HEK293 (cell line): ENCODE measurements at regions not wholly inside any gene's neighbourhood (a gene's known extent, or its start where the extent isn't known, plus 50 kb on each side); places are given as distances from the start of the nearest gene placed in this dataset.
A peak's percentile ranks its signal among the peaks of the same experiment; 100 is the strongest.

Experiments used
- CTCF ChIA-PET: fragments of 350-600 bp; formaldehyde crosslinking; extraction: SDS; loops from one replicate; lab custom pipeline; 2021; ENCODE audit warnings: antibody characterized with exemption; lab: Yijun Ruan, JAX
- POLR2A ChIA-PET: fragments of 300-600 bp; formaldehyde crosslinking; extraction: SDS; loops from one replicate; lab custom pipeline; 2020; ENCODE audit warnings: antibody characterized with exemption, inconsistent platforms; lab: Yijun Ruan, JAX
- H3K27ac ChIP-seq: fragments of 200-500 bp; sonication (Bioruptor generic); 2 replicates; pipeline ENCODE4 v1.5.1; 2014; ENCODE audit warnings: low read depth, low read length, control low read depth, inconsistent platforms; ENCODE audit errors: extremely low read depth
- H3K36me3 ChIP-seq, 2 experiments: fragments of 200-500 bp in 1 of 2; sonication (Bioruptor generic) in 1 of 2; 1 replicate in 1 of 2; 2 replicates in 1 of 2; pipeline ENCODE4 v1.5.1; 2014 to 2017; ENCODE audit warnings: inconsistent platforms in 2 of 2, low read length in 2 of 2; ENCODE audit not compliant: control insufficient read depth in 2 of 2, insufficient read depth in 1 of 2
- H3K4me1 ChIP-seq: fragments of 200-500 bp; sonication (Bioruptor generic); 2 replicates; pipeline ENCODE4 v1.5.1; 2014; ENCODE audit warnings: mild to moderate bottlenecking, low read length, inconsistent platforms; ENCODE audit not compliant: control insufficient read depth, insufficient read depth
- H3K4me3 ChIP-seq: 2 replicates; pipeline ENCODE4 v1.5.1; 2011; ENCODE audit warnings: low read depth, mild to moderate bottlenecking, control low read depth, low read length, moderate library complexity
- H3K9me3 ChIP-seq: fragments of 200-500 bp; sonication (Bioruptor generic); 2 replicates; pipeline ENCODE4 v1.5.1; 2014; ENCODE audit warnings: low read depth, low read length, inconsistent platforms; ENCODE audit not compliant: control insufficient read depth, insufficient read depth
- BCL11A ChIP-seq: fragments of 450-650 bp; formaldehyde crosslinking; IDR thresholded peaks from 2 replicates; pipeline ENCODE4 v1.5.1; 2016; ENCODE audit warnings: low read depth, missing biosample characterization, missing genetic modification characterization
- BCL11B ChIP-seq: fragments of 450-650 bp; formaldehyde crosslinking; IDR thresholded peaks from 2 replicates; pipeline ENCODE4 v1.5.1; 2016; ENCODE audit warnings: low read depth, missing biosample characterization, missing genetic modification characterization
- GLIS1 ChIP-seq: fragments of 450-650 bp; formaldehyde crosslinking; IDR thresholded peaks from 2 replicates; pipeline ENCODE4 v1.5.1; 2016; ENCODE audit warnings: missing biosample characterization, missing genetic modification characterization
- IKZF3 ChIP-seq: fragments of 450-650 bp; IDR thresholded peaks from 2 replicates; pipeline ENCODE4 v1.5.0; 2018; ENCODE audit warnings: missing biosample characterization, mild to moderate bottlenecking, missing genetic modification characterization, moderate library complexity
- KLF16 ChIP-seq: fragments of 450-650 bp; formaldehyde crosslinking; IDR thresholded peaks from 2 replicates; pipeline ENCODE4 v1.5.1; 2017; ENCODE audit warnings: missing biosample characterization, missing genetic modification characterization
- OSR2 ChIP-seq: fragments of 450-650 bp; formaldehyde crosslinking; IDR thresholded peaks from 2 replicates; pipeline ENCODE4 v1.5.1; 2016; ENCODE audit warnings: missing biosample characterization, missing genetic modification characterization
- OVOL3 ChIP-seq: fragments of 450-650 bp; formaldehyde crosslinking; IDR thresholded peaks from 2 replicates; pipeline ENCODE4 v1.5.1; 2016; ENCODE audit warnings: missing biosample characterization, missing genetic modification characterization
- TCF7L2 ChIP-seq: IDR thresholded peaks from 2 replicates; pipeline ENCODE4 v1.6.1; 2011; ENCODE audit warnings: low read depth, mild to moderate bottlenecking, inconsistent platforms, low read length, moderate library complexity, borderline replicate concordance
- TRIM28 ChIP-seq: IDR thresholded peaks from 2 replicates; pipeline ENCODE4 v1.6.1; 2011; ENCODE audit warnings: low read length, control low read depth, borderline replicate concordance
- WT1 ChIP-seq: fragments of 450-650 bp; formaldehyde crosslinking; IDR thresholded peaks from 2 replicates; pipeline ENCODE4 v1.5.1; 2016; ENCODE audit warnings: missing biosample characterization, missing genetic modification characterization
- ZBTB1 ChIP-seq: fragments of 450-650 bp; formaldehyde crosslinking; IDR thresholded peaks from 2 replicates; pipeline ENCODE4 v1.5.1; 2016; ENCODE audit warnings: missing biosample characterization, missing genetic modification characterization
- ZBTB8A ChIP-seq: fragments of 450-650 bp; formaldehyde crosslinking; IDR thresholded peaks from 2 replicates; pipeline ENCODE4 v1.5.1; 2016; ENCODE audit warnings: missing biosample characterization, missing genetic modification characterization
- ZFP41 ChIP-seq: fragments of 450-650 bp; formaldehyde crosslinking; IDR thresholded peaks from 2 replicates; pipeline ENCODE4 v1.5.1; 2016; ENCODE audit warnings: missing biosample characterization, missing genetic modification characterization, borderline replicate concordance
- ZNF157 ChIP-seq: fragments of 450-650 bp; formaldehyde crosslinking; IDR thresholded peaks from 2 replicates; pipeline ENCODE4 v1.5.1; 2016; ENCODE audit warnings: missing biosample characterization, missing genetic modification characterization
- ZNF292 ChIP-seq: fragments of 450-650 bp; formaldehyde crosslinking; IDR thresholded peaks from 2 replicates; pipeline ENCODE4 v1.5.1; 2016; ENCODE audit warnings: low read depth, missing biosample characterization, missing genetic modification characterization, borderline replicate concordance
- ZNF341 ChIP-seq: fragments of 450-650 bp; formaldehyde crosslinking; IDR thresholded peaks from 2 replicates; pipeline ENCODE4; 2016; ENCODE audit warnings: low read depth, missing biosample characterization, missing genetic modification characterization
- ZNF423 ChIP-seq: fragments of 450-650 bp; formaldehyde crosslinking; IDR thresholded peaks from 2 replicates; pipeline ENCODE4 v1.5.1; 2016; ENCODE audit warnings: missing biosample characterization, missing genetic modification characterization
- ZNF433 ChIP-seq: fragments of 450-650 bp; formaldehyde crosslinking; IDR thresholded peaks from 2 replicates; pipeline ENCODE4 v1.5.1; 2016; ENCODE audit warnings: missing biosample characterization, missing genetic modification characterization, low read depth
- ZNF510 ChIP-seq: fragments of 450-650 bp; formaldehyde crosslinking; IDR thresholded peaks from 2 replicates; pipeline ENCODE4 v1.5.1; 2018; ENCODE audit warnings: mild to moderate bottlenecking, missing genetic modification characterization, missing biosample characterization; ENCODE audit not compliant: insufficient replicate concordance
- ZNF544 ChIP-seq: fragments of 450-650 bp; formaldehyde crosslinking; IDR thresholded peaks from 2 replicates; pipeline ENCODE4 v1.5.0; 2017; ENCODE audit warnings: missing biosample characterization, missing genetic modification characterization
- ZNF610 ChIP-seq: fragments of 450-650 bp; formaldehyde crosslinking; IDR thresholded peaks from 2 replicates; pipeline ENCODE4 v1.5.1; 2016; ENCODE audit warnings: missing biosample characterization, missing genetic modification characterization, borderline replicate concordance
- ZNF623 ChIP-seq: fragments of 450-650 bp; formaldehyde crosslinking; IDR thresholded peaks from 2 replicates; pipeline ENCODE4 v1.5.1; 2016; ENCODE audit warnings: missing biosample characterization, missing genetic modification characterization
- ZNF843 ChIP-seq: fragments of 450-650 bp; formaldehyde crosslinking; IDR thresholded peaks from 2 replicates; pipeline ENCODE4 v1.5.1; 2016; ENCODE audit warnings: missing biosample characterization, missing genetic modification characterization
- ZSCAN16 ChIP-seq: fragments of 450-650 bp; formaldehyde crosslinking; IDR thresholded peaks from 2 replicates; pipeline ENCODE4 v1.5.1; 2016; ENCODE audit warnings: missing biosample characterization, missing genetic modification characterization
- TF ChIP-seq, protein P1 (sequence below): fragments of 450-650 bp; formaldehyde crosslinking; IDR thresholded peaks from 2 replicates; pipeline ENCODE4 v1.5.1; 2016; ENCODE audit warnings: missing biosample characterization, missing genetic modification characterization
- TF ChIP-seq, protein P2 (sequence below): fragments of 450-650 bp; formaldehyde crosslinking; IDR thresholded peaks from 2 replicates; pipeline ENCODE4 v1.5.1; 2016; ENCODE audit warnings: missing biosample characterization, missing genetic modification characterization
- TF ChIP-seq, protein P3 (sequence below): fragments of 450-650 bp; IDR thresholded peaks from 2 replicates; pipeline ENCODE4 v1.5.1; 2018; ENCODE audit warnings: missing biosample characterization, missing genetic modification characterization
- TF ChIP-seq, protein P4 (sequence below): fragments of 450-650 bp; formaldehyde crosslinking; IDR thresholded peaks from 2 replicates; pipeline ENCODE4 v1.5.1; 2016; ENCODE audit warnings: missing biosample characterization, missing genetic modification characterization
- TF ChIP-seq, protein P5 (sequence below): fragments of 450-650 bp; formaldehyde crosslinking; IDR thresholded peaks from 2 replicates; pipeline ENCODE4 v1.5.1; 2016; ENCODE audit warnings: missing biosample characterization, missing genetic modification characterization, borderline replicate concordance

DNA sequence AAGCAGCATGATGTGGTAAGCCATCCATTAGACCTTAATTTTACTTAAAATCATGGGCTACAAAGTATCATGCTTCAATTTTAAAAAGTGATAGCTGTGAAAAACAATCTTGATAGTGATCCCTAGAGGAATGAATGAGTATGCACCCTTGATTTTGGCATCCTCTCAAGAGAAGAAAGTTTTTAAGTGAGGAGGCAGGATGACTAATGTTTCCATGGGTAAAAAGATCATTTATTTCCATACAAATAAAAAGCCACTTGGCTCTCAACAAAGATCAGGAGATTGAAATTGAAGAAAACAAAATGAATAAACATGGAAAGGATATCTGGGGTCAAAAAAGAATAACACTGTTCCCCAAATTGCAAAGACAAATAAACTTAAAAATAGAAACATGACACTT, 305.4 kb downstream of the MEX3B start (continued):
- TF ChIP-seq ZFP41: no peak

DNA sequence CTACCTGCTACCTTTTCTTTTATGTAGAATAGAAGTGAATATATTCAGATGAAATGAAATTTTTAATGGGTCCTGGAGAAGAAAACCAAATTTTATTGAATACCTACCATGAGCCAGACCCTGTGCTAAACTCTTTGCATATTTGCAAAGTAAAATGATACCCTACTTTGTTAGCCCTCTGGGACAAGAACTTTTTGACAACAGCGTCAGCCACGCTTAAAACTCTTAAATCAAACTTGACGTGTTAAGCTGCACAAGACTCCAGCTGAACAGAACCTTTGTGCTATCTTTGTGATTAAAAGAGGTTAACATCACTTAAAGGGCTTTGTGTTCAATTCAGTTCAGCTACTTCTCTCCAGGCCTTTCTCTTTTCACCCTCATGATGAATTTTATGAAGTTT, 316.5 kb downstream of the MEX3B start:
- H3K36me3 ChIP-seq: no peaks in the 10 kb centered on the region
- peak overlapping the region; percentile 47; the same call in 1 of the 2 replicates for H3K27ac ChIP-seq
- ChIA-PET POLR2A (no interaction called here), CTCF (no interaction called here)
- H3K4me3 ChIP-seq: no peak overlapping the region
- peaks cover 11% of the 10 kb centered on the region for H3K4me1 ChIP-seq
- H3K9me3 ChIP-seq: peaks cover 2% of the 10 kb centered on the region; the same call in 1 of the 2 replicates
- peak; percentile 56; the same call in 1 of the 2 replicates for TF ChIP-seq OSR2
- TF ChIP-seq, protein P1, sequence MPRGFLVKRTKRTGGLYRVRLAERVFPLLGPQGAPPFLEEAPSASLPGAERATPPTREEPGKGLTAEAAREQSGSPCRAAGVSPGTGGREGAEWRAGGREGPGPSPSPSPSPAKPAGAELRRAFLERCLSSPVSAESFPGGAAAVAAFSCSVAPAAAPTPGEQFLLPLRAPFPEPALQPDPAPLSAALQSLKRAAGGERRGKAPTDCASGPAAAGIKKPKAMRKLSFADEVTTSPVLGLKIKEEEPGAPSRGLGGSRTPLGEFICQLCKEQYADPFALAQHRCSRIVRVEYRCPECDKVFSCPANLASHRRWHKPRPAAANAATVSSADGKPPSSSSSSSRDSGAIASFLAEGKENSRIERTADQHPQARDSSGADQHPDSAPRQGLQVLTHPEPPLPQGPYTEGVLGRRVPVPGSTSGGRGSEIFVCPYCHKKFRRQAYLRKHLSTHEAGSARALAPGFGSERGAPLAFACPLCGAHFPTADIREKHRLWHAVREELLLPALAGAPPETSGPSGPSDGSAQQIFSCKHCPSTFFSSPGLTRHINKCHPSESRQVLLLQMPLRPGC (tag by site-specific recombination): peak; percentile 80
- peak; percentile 83; the same call in 1 of the 2 replicates for TF ChIP-seq TRIM28
- no peak for TF ChIP-seq ZNF544 (tag by site-specific recombination)
- TF ChIP-seq, protein P2, sequence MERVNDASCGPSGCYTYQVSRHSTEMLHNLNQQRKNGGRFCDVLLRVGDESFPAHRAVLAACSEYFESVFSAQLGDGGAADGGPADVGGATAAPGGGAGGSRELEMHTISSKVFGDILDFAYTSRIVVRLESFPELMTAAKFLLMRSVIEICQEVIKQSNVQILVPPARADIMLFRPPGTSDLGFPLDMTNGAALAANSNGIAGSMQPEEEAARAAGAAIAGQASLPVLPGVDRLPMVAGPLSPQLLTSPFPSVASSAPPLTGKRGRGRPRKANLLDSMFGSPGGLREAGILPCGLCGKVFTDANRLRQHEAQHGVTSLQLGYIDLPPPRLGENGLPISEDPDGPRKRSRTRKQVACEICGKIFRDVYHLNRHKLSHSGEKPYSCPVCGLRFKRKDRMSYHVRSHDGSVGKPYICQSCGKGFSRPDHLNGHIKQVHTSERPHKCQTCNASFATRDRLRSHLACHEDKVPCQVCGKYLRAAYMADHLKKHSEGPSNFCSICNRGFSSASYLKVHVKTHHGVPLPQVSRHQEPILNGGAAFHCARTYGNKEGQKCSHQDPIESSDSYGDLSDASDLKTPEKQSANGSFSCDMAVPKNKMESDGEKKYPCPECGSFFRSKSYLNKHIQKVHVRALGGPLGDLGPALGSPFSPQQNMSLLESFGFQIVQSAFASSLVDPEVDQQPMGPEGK (tag by site-specific recombination): no peak
- 0 out of 2 replicates have a peak, but pooled peaks have one; percentile 25 for TF ChIP-seq ZSCAN16 (tag by site-specific recombination)
- TF ChIP-seq TCF7L2: peak; percentile 60; the same call in 1 of the 2 replicates
- no peak for TF ChIP-seq ZNF292 (tag by site-specific recombination)
- peak; percentile 79; the same call in 1 of the 2 replicates for TF ChIP-seq OVOL3
- peak; percentile 68; the same call in 1 of the 2 replicates for TF ChIP-seq BCL11A (tag by site-specific recombination)
- peak; percentile 36; the same call in 1 of the 2 replicates for TF ChIP-seq IKZF3 (tag by site-specific recombination)
- peak; percentile 90 for TF ChIP-seq WT1
- TF ChIP-seq BCL11B (tag by site-specific recombination): no peak; the same call in 1 of the 2 replicates
- no peak for TF ChIP-seq ZNF423
- TF ChIP-seq, protein P3, sequence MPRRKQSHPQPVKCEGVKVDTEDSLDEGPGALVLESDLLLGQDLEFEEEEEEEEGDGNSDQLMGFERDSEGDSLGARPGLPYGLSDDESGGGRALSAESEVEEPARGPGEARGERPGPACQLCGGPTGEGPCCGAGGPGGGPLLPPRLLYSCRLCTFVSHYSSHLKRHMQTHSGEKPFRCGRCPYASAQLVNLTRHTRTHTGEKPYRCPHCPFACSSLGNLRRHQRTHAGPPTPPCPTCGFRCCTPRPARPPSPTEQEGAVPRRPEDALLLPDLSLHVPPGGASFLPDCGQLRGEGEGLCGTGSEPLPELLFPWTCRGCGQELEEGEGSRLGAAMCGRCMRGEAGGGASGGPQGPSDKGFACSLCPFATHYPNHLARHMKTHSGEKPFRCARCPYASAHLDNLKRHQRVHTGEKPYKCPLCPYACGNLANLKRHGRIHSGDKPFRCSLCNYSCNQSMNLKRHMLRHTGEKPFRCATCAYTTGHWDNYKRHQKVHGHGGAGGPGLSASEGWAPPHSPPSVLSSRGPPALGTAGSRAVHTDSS (tag by site-specific recombination): peak; percentile 46; the same call in 1 of the 2 replicates
- TF ChIP-seq ZNF341 (tag by site-specific recombination): no peak
- no peak for TF ChIP-seq KLF16 (tag by site-specific recombination)
- peak; percentile 88 for TF ChIP-seq ZNF843 (tag by site-specific recombination)
- 0 out of 2 replicates have a peak, but pooled peaks have one; percentile 22 for TF ChIP-seq ZBTB8A (tag by site-specific recombination)
- TF ChIP-seq ZNF433 (tag by site-specific recombination): no peak
- no peak for TF ChIP-seq ZNF623 (tag by site-specific recombination)
- TF ChIP-seq, protein P4, sequence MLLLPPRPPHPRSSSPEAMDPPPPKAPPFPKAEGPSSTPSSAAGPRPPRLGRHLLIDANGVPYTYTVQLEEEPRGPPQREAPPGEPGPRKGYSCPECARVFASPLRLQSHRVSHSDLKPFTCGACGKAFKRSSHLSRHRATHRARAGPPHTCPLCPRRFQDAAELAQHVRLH (tag by site-specific recombination): 0 out of 2 replicates have a peak, but pooled peaks have one; percentile 50
- TF ChIP-seq, protein P5, sequence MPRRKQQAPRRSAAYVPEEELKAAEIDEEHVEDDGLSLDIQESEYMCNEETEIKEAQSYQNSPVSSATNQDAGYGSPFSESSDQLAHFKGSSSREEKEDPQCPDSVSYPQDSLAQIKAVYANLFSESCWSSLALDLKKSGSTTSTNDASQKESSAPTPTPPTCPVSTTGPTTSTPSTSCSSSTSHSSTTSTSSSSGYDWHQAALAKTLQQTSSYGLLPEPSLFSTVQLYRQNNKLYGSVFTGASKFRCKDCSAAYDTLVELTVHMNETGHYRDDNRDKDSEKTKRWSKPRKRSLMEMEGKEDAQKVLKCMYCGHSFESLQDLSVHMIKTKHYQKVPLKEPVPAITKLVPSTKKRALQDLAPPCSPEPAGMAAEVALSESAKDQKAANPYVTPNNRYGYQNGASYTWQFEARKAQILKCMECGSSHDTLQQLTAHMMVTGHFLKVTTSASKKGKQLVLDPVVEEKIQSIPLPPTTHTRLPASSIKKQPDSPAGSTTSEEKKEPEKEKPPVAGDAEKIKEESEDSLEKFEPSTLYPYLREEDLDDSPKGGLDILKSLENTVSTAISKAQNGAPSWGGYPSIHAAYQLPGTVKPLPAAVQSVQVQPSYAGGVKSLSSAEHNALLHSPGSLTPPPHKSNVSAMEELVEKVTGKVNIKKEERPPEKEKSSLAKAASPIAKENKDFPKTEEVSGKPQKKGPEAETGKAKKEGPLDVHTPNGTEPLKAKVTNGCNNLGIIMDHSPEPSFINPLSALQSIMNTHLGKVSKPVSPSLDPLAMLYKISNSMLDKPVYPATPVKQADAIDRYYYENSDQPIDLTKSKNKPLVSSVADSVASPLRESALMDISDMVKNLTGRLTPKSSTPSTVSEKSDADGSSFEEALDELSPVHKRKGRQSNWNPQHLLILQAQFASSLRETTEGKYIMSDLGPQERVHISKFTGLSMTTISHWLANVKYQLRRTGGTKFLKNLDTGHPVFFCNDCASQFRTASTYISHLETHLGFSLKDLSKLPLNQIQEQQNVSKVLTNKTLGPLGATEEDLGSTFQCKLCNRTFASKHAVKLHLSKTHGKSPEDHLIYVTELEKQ (tag by site-specific recombination): peak; percentile 85
- TF ChIP-seq GLIS1 (tag by site-specific recombination): peak; percentile 51
- TF ChIP-seq ZBTB1 (tag by site-specific recombination): no peak
- no peak for TF ChIP-seq ZNF157 (tag by site-specific recombination)
- TF ChIP-seq ZNF510: peak; percentile 3
- TF ChIP-seq ZNF610: 0 out of 2 replicates have a peak, but pooled peaks have one; percentile 47
